Fibroblast of lung (primary cell): ENCODE measurements at regions not wholly inside any gene's neighbourhood (a gene's known extent, or its start where the extent isn't known, plus 50 kb on each side); places are given as distances from the start of the nearest gene placed in this dataset.

ENCODE experiments used
- DNase-seq, 2 donors: peaks; one replicate each; pipeline versions ENCODE4 v3.0.0 to v3.0.0-alpha.2; 2010; ENCODE audit warnings: low read depth in 2 of 2
- H2AFZ ChIP-seq: 2 replicates; pipeline ENCODE4 v1.5.1; 2012; ENCODE audit warnings: low read length, control low read depth, inconsistent platforms
- H3K27ac ChIP-seq: 2 replicates; pipeline ENCODE4 v1.5.1; 2011; ENCODE audit warnings: low read length, control low read depth; ENCODE audit not compliant: insufficient read depth
- H3K27me3 ChIP-seq: 2 replicates; pipeline ENCODE4 v1.5.1; 2011; ENCODE audit warnings: mild to moderate bottlenecking, low read length; ENCODE audit not compliant: control insufficient read depth, insufficient read depth
- H3K36me3 ChIP-seq: 2 replicates; pipeline ENCODE4 v1.5.1; 2011; ENCODE audit warnings: low read length; ENCODE audit not compliant: control insufficient read depth, insufficient read depth
- H3K4me1 ChIP-seq: 2 replicates; pipeline ENCODE4 v1.5.1; 2011; ENCODE audit warnings: low read length; ENCODE audit not compliant: control insufficient read depth, insufficient read depth; ENCODE audit errors: extremely low read depth
- H3K4me2 ChIP-seq: 2 replicates; pipeline ENCODE4 v1.5.1; 2011; ENCODE audit warnings: low read length, control low read depth; ENCODE audit not compliant: insufficient read depth; ENCODE audit errors: extremely low read depth
- H3K4me3 ChIP-seq, 4 experiments: fragments of 200-600 bp in 1 of 4; sonication (generic) in 1 of 4; replicated peaks in 1 of 4; 2 replicates each; pipeline ENCODE4 v1.5.1; 2011 to 2016; ENCODE audit warnings: low read length in 4 of 4, low read depth in 3 of 4, mild to moderate bottlenecking in 3 of 4, control low read depth in 2 of 4, inconsistent platforms in 1 of 4, mixed read lengths in 1 of 4; ENCODE audit not compliant: insufficient read depth in 1 of 4; ENCODE audit errors: control extremely low read depth in 1 of 4
- H3K79me2 ChIP-seq: 2 replicates; pipeline ENCODE4 v1.5.1; 2012; ENCODE audit warnings: mild to moderate bottlenecking, low read length, inconsistent platforms; ENCODE audit not compliant: control insufficient read depth, insufficient read depth
- H3K9ac ChIP-seq: 2 replicates; pipeline ENCODE4 v1.5.1; 2011; ENCODE audit warnings: mild to moderate bottlenecking, low read length, control low read depth; ENCODE audit not compliant: insufficient read depth
- H3K9me3 ChIP-seq: 2 replicates; pipeline ENCODE4 v1.5.1; 2012; ENCODE audit warnings: low read depth, low read length; ENCODE audit not compliant: control insufficient read depth, insufficient read depth
- H4K20me1 ChIP-seq: 2 replicates; pipeline ENCODE4 v1.5.1; 2011; ENCODE audit warnings: low read length; ENCODE audit not compliant: control insufficient read depth, insufficient read depth; ENCODE audit errors: extremely low read depth
- EZH2 ChIP-seq: IDR thresholded peaks from 2 replicates; pipeline ENCODE4 v1.5.1; 2012; ENCODE audit warnings: low read length, control low read depth, mild to moderate bottlenecking; ENCODE audit errors: missing control alignments
- TF ChIP-seq, protein P1 (sequence below), 2 donors: IDR thresholded peaks in 1 of 2; conservative IDR thresholded peaks in 1 of 2; 1 replicate in 1 of 2; 2 replicates in 1 of 2; pipeline ENCODE4 v1.5.1; 2011 to 2012; ENCODE audit warnings: low read length in 2 of 2, control low read depth in 1 of 2, inconsistent platforms in 1 of 2, low read depth in 1 of 2, mild to moderate bottlenecking in 1 of 2

GRCh38 chr1:208977012-208977411, 606.5 kb upstream of the CAMK1G start:
- H3K9ac ChIP-seq, result no peak overlapping the region
- peak in 1 of 2 donors; percentile 14 for DNase-seq
- no peaks in the 10 kb centered on the region for H3K27me3 ChIP-seq
- H3K27ac ChIP-seq, result no peak overlapping the region
- H3K4me3 ChIP-seq, result no peak overlapping the region
- H2AFZ ChIP-seq, result no peak overlapping the region
- H3K36me3 ChIP-seq, result no peaks in the 10 kb centered on the region
- H3K4me1 ChIP-seq, result no peaks in the 10 kb centered on the region
- H3K4me2 ChIP-seq, result no peak overlapping the region
- H4K20me1 ChIP-seq, result no peaks in the 10 kb centered on the region
- H3K9me3 ChIP-seq, result no peaks in the 10 kb centered on the region
- TF ChIP-seq, protein P1, sequence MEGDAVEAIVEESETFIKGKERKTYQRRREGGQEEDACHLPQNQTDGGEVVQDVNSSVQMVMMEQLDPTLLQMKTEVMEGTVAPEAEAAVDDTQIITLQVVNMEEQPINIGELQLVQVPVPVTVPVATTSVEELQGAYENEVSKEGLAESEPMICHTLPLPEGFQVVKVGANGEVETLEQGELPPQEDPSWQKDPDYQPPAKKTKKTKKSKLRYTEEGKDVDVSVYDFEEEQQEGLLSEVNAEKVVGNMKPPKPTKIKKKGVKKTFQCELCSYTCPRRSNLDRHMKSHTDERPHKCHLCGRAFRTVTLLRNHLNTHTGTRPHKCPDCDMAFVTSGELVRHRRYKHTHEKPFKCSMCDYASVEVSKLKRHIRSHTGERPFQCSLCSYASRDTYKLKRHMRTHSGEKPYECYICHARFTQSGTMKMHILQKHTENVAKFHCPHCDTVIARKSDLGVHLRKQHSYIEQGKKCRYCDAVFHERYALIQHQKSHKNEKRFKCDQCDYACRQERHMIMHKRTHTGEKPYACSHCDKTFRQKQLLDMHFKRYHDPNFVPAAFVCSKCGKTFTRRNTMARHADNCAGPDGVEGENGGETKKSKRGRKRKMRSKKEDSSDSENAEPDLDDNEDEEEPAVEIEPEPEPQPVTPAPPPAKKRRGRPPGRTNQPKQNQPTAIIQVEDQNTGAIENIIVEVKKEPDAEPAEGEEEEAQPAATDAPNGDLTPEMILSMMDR (conservative IDR thresholded peaks at IDR 0.05 in 1 of 2, IDR thresholded peaks at IDR 0.05 in 1 of 2; ENCODE audit: low read depth in 1 of 2, low read length in 2 of 2), result no peak
- TF ChIP-seq EZH2, result no peak
- no peaks in the 10 kb centered on the region for H3K79me2 ChIP-seq

DNA sequence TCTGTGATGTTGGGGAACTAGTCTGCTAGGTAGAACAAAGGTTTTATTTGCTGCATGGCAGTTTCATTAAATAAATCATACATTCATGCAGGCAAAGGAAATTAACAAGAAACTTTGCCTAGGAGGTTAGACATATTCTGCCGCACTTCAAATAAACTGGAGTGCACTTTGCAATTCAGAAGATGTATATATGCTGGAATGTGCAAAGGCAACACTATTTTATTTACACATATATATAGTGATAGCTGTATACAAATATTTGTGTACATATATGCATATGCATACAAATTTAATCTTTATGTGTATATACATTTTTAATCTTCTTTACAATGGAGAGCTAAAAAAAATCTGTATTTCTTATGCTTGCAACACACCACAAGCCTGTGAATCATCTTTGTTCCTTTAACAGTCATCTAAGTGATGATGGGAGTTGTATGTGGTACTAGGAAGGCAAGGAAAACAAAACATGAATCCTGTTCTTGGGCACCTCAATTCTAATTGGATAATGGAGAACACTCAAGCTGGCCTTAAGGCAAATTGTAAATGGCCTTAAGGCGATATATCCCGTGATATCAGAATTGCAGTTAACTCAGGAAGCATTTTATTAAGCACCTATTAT, 605.8 kb upstream of the CAMK1G start:
- no peaks in the 10 kb centered on the region for H4K20me1 ChIP-seq
- H3K4me3 ChIP-seq, result no peak overlapping the region
- H3K4me2 ChIP-seq, result no peak overlapping the region
- TF ChIP-seq, protein P1 (conservative IDR thresholded peaks at IDR 0.05 in 1 of 2, IDR thresholded peaks at IDR 0.05 in 1 of 2; ENCODE audit: low read depth in 1 of 2, low read length in 2 of 2), result no peak
- TF ChIP-seq EZH2, result no peak
- no peaks in the 10 kb centered on the region for H3K79me2 ChIP-seq
- no peaks in the 10 kb centered on the region for H3K36me3 ChIP-seq
- H3K9ac ChIP-seq, result no peak overlapping the region
- H3K27me3 ChIP-seq, result no peaks in the 10 kb centered on the region
- no peaks in the 10 kb centered on the region for H3K4me1 ChIP-seq
- no peak overlapping the region for H2AFZ ChIP-seq
- H3K9me3 ChIP-seq, result no peaks in the 10 kb centered on the region
- DNase-seq, result peak; percentile 11 to 44
- H3K27ac ChIP-seq, result no peak overlapping the region

DNA sequence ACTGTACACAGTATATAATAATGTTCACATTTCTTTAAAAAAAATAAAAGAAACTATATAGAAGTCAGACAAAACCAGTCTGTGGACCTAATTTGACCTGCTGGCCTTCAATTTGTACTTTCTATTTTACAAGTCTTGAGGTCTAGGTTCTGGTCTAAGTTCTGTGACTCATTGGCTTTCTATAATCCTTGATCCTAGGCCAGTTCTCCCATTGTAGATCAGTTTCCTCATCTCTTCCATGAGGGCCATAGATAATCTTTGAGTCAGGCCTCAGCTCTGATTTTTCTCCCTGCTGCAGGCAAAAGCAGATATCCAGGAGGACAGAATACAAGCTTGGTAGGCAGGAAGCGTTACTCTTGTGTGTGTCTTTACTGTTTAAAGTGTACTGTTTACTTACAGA, 603.7 kb upstream of the CAMK1G start:
- Histone ChIP-seq H3K9me3 (no peaks in the 10 kb centered on the region), H3K4me3 (no peak overlapping the region), H3K27ac (no peak overlapping the region), H3K79me2 (no peaks in the 10 kb centered on the region), H3K36me3 (no peaks in the 10 kb centered on the region), H3K4me1 (no peaks in the 10 kb centered on the region), H3K27me3 (no peaks in the 10 kb centered on the region), H2AFZ (no peak overlapping the region), H4K20me1 (no peaks in the 10 kb centered on the region), H3K4me2 (no peak overlapping the region), H3K9ac (no peak overlapping the region)
- TF ChIP-seq, protein P1 (conservative IDR thresholded peaks at IDR 0.05 in 1 of 2, IDR thresholded peaks at IDR 0.05 in 1 of 2; ENCODE audit: low read depth in 1 of 2, low read length in 2 of 2), result no peak
- no peak for TF ChIP-seq EZH2
- DNase-seq, result peak in 1 of 2 donors; percentile 8
